Body of pancreas (tissue), 4 donors: ENCODE measurements at regions not wholly inside any gene's neighbourhood (a gene's known extent, or its start where the extent isn't known, plus 50 kb on each side); places are given as distances from the start of the nearest gene placed in this dataset.
A peak's percentile ranks its signal among the peaks of the same experiment; 100 is the strongest.

ENCODE experiments used
- ATAC-seq: fragments of 150-250 bp; one replicate; pipeline ENCODE4 v1.9.1; 2016
- DNase-seq, 4 donors: peaks; one replicate each; pipeline ENCODE4 v3.0.0-alpha.2; 2019
- H3K27ac ChIP-seq, 4 donors: fragments of 200-600 bp; sonication (generic); 1 replicate in 3 of 4; 2 replicates in 1 of 4; pipeline versions ENCODE4 v1.5.1 to v1.6.1; 2016 to 2019; ENCODE audit warnings: mild to moderate bottlenecking in 1 of 4, mixed read lengths in 1 of 4, moderate library complexity in 1 of 4
- H3K27me3 ChIP-seq, 2 donors: fragments of 200-600 bp; sonication (generic); one replicate each; pipeline ENCODE4 v1.6.0; 2016; ENCODE audit warnings: mild to moderate bottlenecking in 1 of 2
- H3K36me3 ChIP-seq, 2 donors: fragments of 200-600 bp; sonication (generic); replicated peaks in 1 of 2; 2 replicates each; pipeline ENCODE4 v1.5.1; 2016; ENCODE audit warnings: low read depth in 2 of 2; ENCODE audit not compliant: insufficient read depth in 1 of 2
- H3K4me1 ChIP-seq: fragments of 200-600 bp; sonication (generic); one replicate; pipeline ENCODE4 v1.6.0; 2016
- H3K4me3 ChIP-seq, 2 donors: fragments of 200-600 bp; sonication (generic); 1 replicate in 1 of 2; 2 replicates in 1 of 2; pipeline ENCODE4 v1.5.1; 2016 to 2019
- H3K9me3 ChIP-seq, 3 donors: fragments of 200-600 bp; sonication (generic); 1 replicate in 2 of 3; 2 replicates in 1 of 3; pipeline ENCODE4 v1.5.1; 2016
- POLR2A ChIP-seq, 3 donors: fragments of 450-650 bp; IDR thresholded peaks; one replicate each; pipeline ENCODE4 v1.6.1; 2016; ENCODE audit warnings: antibody characterized with exemption in 3 of 3, mild to moderate bottlenecking in 2 of 3
- WGBS, 2 donors: methylation state at CpG; one replicate each; pipeline ENCODE4 v1.1.5; 2017; 5-methylcytosine and 5-hydroxymethylcytosine counted together
- intact Hi-C: fragments of 100-400 bp; cut with DNase I; formaldehyde crosslinking; loops from one replicate; pipeline ENCODE4 v1.15.1; 2023
- TF ChIP-seq, protein P1 (sequence below), 7 experiments: fragments of 450-650 bp in 4 of 7; fragments of 200-600 bp in 3 of 7; sonication (generic) in 3 of 7; IDR thresholded peaks; one replicate each; pipeline ENCODE4 v1.5.1; 2016 to 2019; ENCODE audit warnings: antibody characterized with exemption in 7 of 7

- ATAC-seq (no peak), DNase-seq (no peak)
- 70 to 75% methylated on average over 6 of the region's 6 CpGs for WGBS, 2 donors
- Histone ChIP-seq H3K4me1 (no peaks in the 10 kb centered on the region), H3K9me3 (no peaks in the 10 kb centered on the region), H3K27ac (no peak overlapping the region), H3K4me3 (no peak overlapping the region), H3K36me3 (no peaks in the 10 kb centered on the region), H3K27me3 (no peaks in the 10 kb centered on the region)
- intact Hi-C loops: no loop called here
- no peak for TF ChIP-seq POLR2A (IDR thresholded peaks at IDR 0.05)
- TF ChIP-seq, protein P1, sequence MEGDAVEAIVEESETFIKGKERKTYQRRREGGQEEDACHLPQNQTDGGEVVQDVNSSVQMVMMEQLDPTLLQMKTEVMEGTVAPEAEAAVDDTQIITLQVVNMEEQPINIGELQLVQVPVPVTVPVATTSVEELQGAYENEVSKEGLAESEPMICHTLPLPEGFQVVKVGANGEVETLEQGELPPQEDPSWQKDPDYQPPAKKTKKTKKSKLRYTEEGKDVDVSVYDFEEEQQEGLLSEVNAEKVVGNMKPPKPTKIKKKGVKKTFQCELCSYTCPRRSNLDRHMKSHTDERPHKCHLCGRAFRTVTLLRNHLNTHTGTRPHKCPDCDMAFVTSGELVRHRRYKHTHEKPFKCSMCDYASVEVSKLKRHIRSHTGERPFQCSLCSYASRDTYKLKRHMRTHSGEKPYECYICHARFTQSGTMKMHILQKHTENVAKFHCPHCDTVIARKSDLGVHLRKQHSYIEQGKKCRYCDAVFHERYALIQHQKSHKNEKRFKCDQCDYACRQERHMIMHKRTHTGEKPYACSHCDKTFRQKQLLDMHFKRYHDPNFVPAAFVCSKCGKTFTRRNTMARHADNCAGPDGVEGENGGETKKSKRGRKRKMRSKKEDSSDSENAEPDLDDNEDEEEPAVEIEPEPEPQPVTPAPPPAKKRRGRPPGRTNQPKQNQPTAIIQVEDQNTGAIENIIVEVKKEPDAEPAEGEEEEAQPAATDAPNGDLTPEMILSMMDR (IDR thresholded peaks at IDR 0.05): no peak
These were observed 552.3 kb downstream of the EFNA5 start for GRCh38 chr5:107118184-107119019.

DNA sequence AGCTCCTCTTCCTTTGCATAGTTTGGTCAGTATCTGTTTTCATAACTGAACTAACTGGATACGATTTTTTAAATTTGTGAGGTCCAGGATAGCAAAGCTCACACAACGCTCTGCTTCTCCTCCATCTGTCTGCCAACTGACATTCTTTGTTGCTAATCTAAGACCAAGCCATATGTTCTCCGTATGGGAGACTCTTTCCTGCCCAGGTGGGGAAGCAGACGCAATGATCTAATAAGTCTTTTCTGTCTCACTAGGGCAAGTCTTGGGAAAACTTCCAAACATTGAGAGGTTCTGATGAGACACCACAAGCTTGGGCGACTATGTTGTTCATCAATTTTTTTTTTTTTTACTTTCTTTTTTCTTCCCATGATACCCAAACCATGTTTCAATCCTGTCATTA lies 558.5 kb downstream of the EFNA5 start:
- 71% methylated on average over 5 of the region's 5 CpGs for WGBS, 2 donors
- H3K36me3 ChIP-seq: no peaks in the 10 kb centered on the region
- no peaks in the 10 kb centered on the region for H3K4me1 ChIP-seq
- peaks cover 0 to 5% (median 0%) of the 10 kb centered on the region in 3 donors for H3K9me3 ChIP-seq
- intact Hi-C loops: no loop called here
- no peak overlapping the region for H3K4me3 ChIP-seq
- H3K27me3 ChIP-seq: no peaks in the 10 kb centered on the region
- TF ChIP-seq, protein P1 (IDR thresholded peaks at IDR 0.05): no peak
- TF ChIP-seq POLR2A (IDR thresholded peaks at IDR 0.05): no peak
- H3K27ac ChIP-seq: no peak overlapping the region
- no peak for ATAC-seq
- no peak for DNase-seq

DNA sequence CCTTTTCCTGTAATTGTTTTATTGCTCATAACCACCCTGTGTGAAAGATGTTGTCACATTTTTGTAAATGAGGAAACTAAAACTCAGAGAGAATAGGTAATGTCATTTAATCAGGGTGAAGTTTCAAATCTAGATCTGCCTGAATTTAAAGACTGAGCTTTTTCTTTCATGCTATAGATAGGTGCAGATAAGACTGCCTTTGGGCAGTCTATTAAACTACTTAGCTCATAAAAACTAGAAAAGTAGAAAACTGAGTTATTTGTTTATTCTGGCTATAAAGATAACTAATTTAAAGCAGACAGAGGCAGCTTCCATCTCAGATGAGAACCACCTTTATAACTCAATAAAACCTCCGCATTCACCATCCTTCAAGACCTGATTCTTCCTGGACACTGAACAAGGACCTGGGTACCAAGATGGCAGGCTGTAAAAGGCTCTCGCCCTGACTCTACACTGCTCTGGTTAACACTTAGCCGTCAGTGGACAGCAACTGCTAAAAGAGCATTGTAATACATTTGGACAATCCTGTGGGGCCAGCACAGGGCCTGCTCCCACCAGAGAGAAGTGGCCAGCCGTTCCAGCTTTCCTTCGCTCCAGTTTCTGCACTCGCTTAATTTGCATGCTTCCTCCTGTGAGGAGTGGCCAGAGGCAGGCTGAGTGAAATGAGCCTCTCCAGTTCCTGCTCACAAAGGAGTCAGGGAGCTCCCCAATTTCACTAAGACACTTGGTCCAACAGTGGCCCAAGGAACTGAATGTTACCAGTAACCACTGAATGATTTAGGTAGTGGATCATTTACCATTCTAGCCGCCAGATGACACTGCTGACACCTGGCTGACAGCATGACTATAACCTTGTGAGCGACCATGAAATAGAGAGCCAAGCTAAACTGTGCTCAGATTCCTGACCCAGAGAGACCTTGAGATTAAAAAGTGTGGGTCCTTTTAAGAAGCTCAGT lies 566.4 kb downstream of the EFNA5 start:
- 70 to 71% methylated on average over 8 of the region's 8 CpGs for WGBS, 2 donors
- Histone ChIP-seq H3K27ac (no peak overlapping the region), H3K4me1 (peaks cover 4% of the 10 kb centered on the region), H3K36me3 (no peaks in the 10 kb centered on the region), H3K27me3 (no peaks in the 10 kb centered on the region), H3K4me3 (no peak overlapping the region), H3K9me3 (peaks cover 0 to 2% (median 0%) of the 10 kb centered on the region in 3 donors)
- no peak for TF ChIP-seq POLR2A (IDR thresholded peaks at IDR 0.05)
- TF ChIP-seq, protein P1 (IDR thresholded peaks at IDR 0.05): peak in 5 of 7 experiments; percentile 21 to 58 (median 50)
- DNase-seq (peak; percentile 21 to 56 (median 46)), ATAC-seq (peak; percentile 80)
- intact Hi-C loops: no loop called here

GRCh38 chr5:107103522-107103921 lies 567.2 kb downstream of the EFNA5 start:
- Histone ChIP-seq H3K4me3 (no peak overlapping the region), H3K27ac (no peak overlapping the region), H3K27me3 (no peaks in the 10 kb centered on the region), H3K36me3 (no peaks in the 10 kb centered on the region), H3K9me3 (no peaks in the 10 kb centered on the region), H3K4me1 (peaks cover 4% of the 10 kb centered on the region)
- TF ChIP-seq POLR2A (IDR thresholded peaks at IDR 0.05): no peak
- TF ChIP-seq, protein P1 (IDR thresholded peaks at IDR 0.05): no peak
- DNase-seq (no peak), ATAC-seq (no peak)
- 89 to 91% methylated on average over 3 of the region's 3 CpGs for WGBS, 2 donors
- intact Hi-C loops: no loop called here
